Epithelial cell of proximal tubule (primary cell): ENCODE measurements at regions not wholly inside any gene's neighbourhood (a gene's known extent, or its start where the extent isn't known, plus 50 kb on each side); places are given as distances from the start of the nearest gene placed in this dataset.

ENCODE experiments used
- DNase-seq: peaks from one replicate; pipeline ENCODE4 v3.0.0-alpha.2; 2011; ENCODE audit warnings: low read depth
- H3K4me3 ChIP-seq: 2 replicates; pipeline ENCODE4 v1.5.1; 2011; ENCODE audit warnings: low read depth, mild to moderate bottlenecking, low read length
- CTCF ChIP-seq: conservative IDR thresholded peaks from 2 replicates; pipeline ENCODE4 v1.5.1; 2012; ENCODE audit warnings: low read depth, mild to moderate bottlenecking, low read length

- DNase-seq: no peak
- H3K4me3 ChIP-seq: no peak overlapping the region
- TF ChIP-seq CTCF: no peak
Observed at GRCh38 chr2:378364-378763, 90.5 kb upstream of the ALKAL2 start.

GRCh38 chr2:377414-377813 is 89.5 kb upstream of the ALKAL2 start:
- H3K4me3 ChIP-seq: no peak overlapping the region
- DNase-seq: no peak
- no peak for TF ChIP-seq CTCF

GRCh38 chr2:375956-376307 is 88.0 kb upstream of the ALKAL2 start:
- TF ChIP-seq CTCF: no peak
- no peak for DNase-seq
- H3K4me3 ChIP-seq: no peak overlapping the region

GRCh38 chr2:375270-375955 is 87.5 kb upstream of the ALKAL2 start:
- no peak overlapping the region for H3K4me3 ChIP-seq
- no peak for DNase-seq
- no peak for TF ChIP-seq CTCF

- no peak overlapping the region for H3K4me3 ChIP-seq
- DNase-seq: no peak
- TF ChIP-seq CTCF: no peak
Observed at GRCh38 chr2:368386-368785, 80.5 kb upstream of the ALKAL2 start.

- H3K4me3 ChIP-seq: no peak overlapping the region
Observed at GRCh38 chr2:367246-367645, 79.4 kb upstream of the ALKAL2 start.

More at GRCh38 chr2:367246-367645, 79.4 kb upstream of the ALKAL2 start:
- DNase-seq: no peak
- no peak for TF ChIP-seq CTCF
